Parathyroid adenoma (tissue), 2 donors: ENCODE measurements at regions not wholly inside any gene's neighbourhood (a gene's known extent, or its start where the extent isn't known, plus 50 kb on each side); places are given as distances from the start of the nearest gene placed in this dataset.

Source experiments
- H2AFZ ChIP-seq: fragments of 300-600 bp; sonication (generic); one replicate; pipeline ENCODE4 v1.7.0; 2017; ENCODE audit warnings: antibody characterized with exemption, mild to moderate bottlenecking
- H3K27ac ChIP-seq: fragments of 300-600 bp; sonication (generic); one replicate; pipeline ENCODE4 v1.7.0; 2017
- H3K27me3 ChIP-seq: fragments of 300-600 bp; sonication (generic); one replicate; pipeline ENCODE4 v1.7.0; 2017; ENCODE audit warnings: low read length; ENCODE audit not compliant: control insufficient read depth, insufficient read depth
- H3K36me3 ChIP-seq: fragments of 300-600 bp; sonication (generic); one replicate; pipeline ENCODE4 v1.7.0; 2017; ENCODE audit warnings: low read length; ENCODE audit not compliant: control insufficient read depth, insufficient read depth
- H3K4me1 ChIP-seq: fragments of 300-600 bp; sonication (generic); one replicate; pipeline ENCODE4 v1.7.0; 2017; ENCODE audit warnings: control low read depth
- H3K4me2 ChIP-seq: fragments of 300-600 bp; sonication (generic); one replicate; pipeline ENCODE4 v1.7.0; 2017; ENCODE audit warnings: low read length
- H3K4me3 ChIP-seq: fragments of 300-600 bp; sonication (generic); one replicate; pipeline ENCODE4 v1.7.0; 2017; ENCODE audit warnings: low read depth, low read length
- H3K79me2 ChIP-seq: fragments of 300-600 bp; sonication (generic); one replicate; pipeline ENCODE4 v1.7.0; 2017; ENCODE audit warnings: control low read depth
- H3K9ac ChIP-seq: fragments of 300-600 bp; sonication (generic); one replicate; pipeline ENCODE4 v1.7.0; 2017; ENCODE audit warnings: mild to moderate bottlenecking
- H3K9me3 ChIP-seq: fragments of 300-600 bp; sonication (generic); one replicate; pipeline ENCODE4 v1.7.0; 2017; ENCODE audit warnings: low read length; ENCODE audit not compliant: control insufficient read depth
- CTCF ChIP-seq: fragments of 300-600 bp; sonication (generic); IDR thresholded peaks from one replicate; pipeline ENCODE4 v1.7.0; 2017; ENCODE audit warnings: antibody characterized with exemption, mild to moderate bottlenecking
- donor health status: primary hyperparathyroidism.

GRCh38 chr21:16573578-16573977, 843.8 kb downstream of the USP25 start:
- no peak overlapping the region for H3K4me2 ChIP-seq
- no peaks in the 10 kb centered on the region for H3K9me3 ChIP-seq
- no peaks in the 10 kb centered on the region for H3K79me2 ChIP-seq
- TF ChIP-seq CTCF = no peak
- H2AFZ ChIP-seq = no peak overlapping the region
- H3K9ac ChIP-seq = no peak overlapping the region
- no peaks in the 10 kb centered on the region for H3K27me3 ChIP-seq
- H3K4me3 ChIP-seq = no peak overlapping the region
- H3K36me3 ChIP-seq = no peaks in the 10 kb centered on the region
- H3K27ac ChIP-seq = no peak overlapping the region
- H3K4me1 ChIP-seq = no peaks in the 10 kb centered on the region

GRCh38 chr21:16577975-16578374, 848.2 kb downstream of the USP25 start:
- Histone ChIP-seq H3K4me3 (no peak overlapping the region), H3K4me2 (no peak overlapping the region), H3K27me3 (no peaks in the 10 kb centered on the region), H3K9ac (no peak overlapping the region), H3K36me3 (no peaks in the 10 kb centered on the region), H3K79me2 (no peaks in the 10 kb centered on the region), H3K27ac (no peak overlapping the region), H3K4me1 (no peaks in the 10 kb centered on the region), H3K9me3 (no peaks in the 10 kb centered on the region), H2AFZ (no peak overlapping the region)
- TF ChIP-seq CTCF = no peak

- Histone ChIP-seq H3K4me1 (no peaks in the 10 kb centered on the region), H2AFZ (no peak overlapping the region), H3K27me3 (no peaks in the 10 kb centered on the region), H3K27ac (no peak overlapping the region), H3K36me3 (no peaks in the 10 kb centered on the region), H3K4me3 (no peak overlapping the region), H3K79me2 (no peaks in the 10 kb centered on the region), H3K9me3 (no peaks in the 10 kb centered on the region), H3K4me2 (no peak overlapping the region), H3K9ac (no peak overlapping the region)
- no peak for TF ChIP-seq CTCF
Measured at GRCh38 chr21:16578912-16579311, 849.1 kb downstream of the USP25 start.

- Histone ChIP-seq H2AFZ (no peak overlapping the region), H3K27ac (no peak overlapping the region), H3K27me3 (no peaks in the 10 kb centered on the region), H3K79me2 (no peaks in the 10 kb centered on the region), H3K36me3 (no peaks in the 10 kb centered on the region), H3K4me1 (no peaks in the 10 kb centered on the region), H3K4me3 (no peak overlapping the region), H3K9ac (no peak overlapping the region), H3K9me3 (no peaks in the 10 kb centered on the region), H3K4me2 (no peak overlapping the region)
- TF ChIP-seq CTCF = no peak
Measured at GRCh38 chr21:16579538-16579937, 849.8 kb downstream of the USP25 start.

GRCh38 chr21:16580661-16581060, 850.9 kb downstream of the USP25 start:
- no peaks in the 10 kb centered on the region for H3K27me3 ChIP-seq
- H3K36me3 ChIP-seq = no peaks in the 10 kb centered on the region
- no peak overlapping the region for H2AFZ ChIP-seq
- H3K4me2 ChIP-seq = no peak overlapping the region
- no peaks in the 10 kb centered on the region for H3K4me1 ChIP-seq
- no peak for TF ChIP-seq CTCF
- no peaks in the 10 kb centered on the region for H3K9me3 ChIP-seq
- H3K79me2 ChIP-seq = no peaks in the 10 kb centered on the region
- H3K4me3 ChIP-seq = no peak overlapping the region
- no peak overlapping the region for H3K9ac ChIP-seq
- no peak overlapping the region for H3K27ac ChIP-seq
